Activated B cell treated with CpG ODN at 0.5 μM for 24 hours (primary cell): ENCODE measurements at regions not wholly inside any gene's neighbourhood (a gene's known extent, or its start where the extent isn't known, plus 50 kb on each side); places are given as distances from the start of the nearest gene placed in this dataset.

ENCODE experiments used
- ATAC-seq: fragments of 200-7000 bp; cut with Tn5 transposase; one replicate; pipeline ENCODE4 v1.10.0; 2021; ENCODE audit warnings: low read depth, mild to moderate bottlenecking, moderate library complexity
- CTCF ChIA-PET: fragments of 350-600 bp; sonication (Branson Sonifier 250); formaldehyde crosslinking; loops from one replicate; lab custom pipeline; 2021; ENCODE audit warnings: antibody characterized with exemption; lab: Charles Lee
- POLR2A ChIA-PET: fragments of 350-600 bp; sonication (Branson Sonifier 250); formaldehyde crosslinking; loops from one replicate; lab custom pipeline; 2021; ENCODE audit warnings: antibody characterized with exemption; lab: Charles Lee
- DNase-seq: peaks from one replicate; pipeline ENCODE4 v3.0.0; 2022
- H3K27ac Mint-ChIP-seq: one replicate; pipeline ENCODE4 v1.8.0; 2020; ENCODE audit warnings: mixed read lengths
- H3K27me3 Mint-ChIP-seq: one replicate; pipeline ENCODE4 v1.8.0; 2021; ENCODE audit warnings: mixed read lengths
- H3K36me3 Mint-ChIP-seq: one replicate; pipeline ENCODE4 v1.8.0; 2021; ENCODE audit warnings: low read depth, mixed read lengths
- H3K4me1 Mint-ChIP-seq: one replicate; pipeline ENCODE4 v1.8.0; 2021; ENCODE audit warnings: mixed read lengths
- H3K4me3 Mint-ChIP-seq: one replicate; pipeline ENCODE4 v1.8.0; 2020; ENCODE audit warnings: mild to moderate bottlenecking, mixed read lengths
- H3K9me3 Mint-ChIP-seq: one replicate; pipeline ENCODE4 v1.8.0; 2020; ENCODE audit warnings: mixed read lengths
- CTCF ChIP-seq: fragments of 200-600 bp; IDR thresholded peaks from one replicate; pipeline ENCODE4 v1.8.0; 2022; ENCODE audit warnings: antibody characterized with exemption, mild to moderate bottlenecking
- intact Hi-C: fragments of 100-400 bp; cut with micrococcal nuclease; formaldehyde crosslinking; loops from one replicate; pipeline ENCODE4 v1.15.1; 2024

DNA sequence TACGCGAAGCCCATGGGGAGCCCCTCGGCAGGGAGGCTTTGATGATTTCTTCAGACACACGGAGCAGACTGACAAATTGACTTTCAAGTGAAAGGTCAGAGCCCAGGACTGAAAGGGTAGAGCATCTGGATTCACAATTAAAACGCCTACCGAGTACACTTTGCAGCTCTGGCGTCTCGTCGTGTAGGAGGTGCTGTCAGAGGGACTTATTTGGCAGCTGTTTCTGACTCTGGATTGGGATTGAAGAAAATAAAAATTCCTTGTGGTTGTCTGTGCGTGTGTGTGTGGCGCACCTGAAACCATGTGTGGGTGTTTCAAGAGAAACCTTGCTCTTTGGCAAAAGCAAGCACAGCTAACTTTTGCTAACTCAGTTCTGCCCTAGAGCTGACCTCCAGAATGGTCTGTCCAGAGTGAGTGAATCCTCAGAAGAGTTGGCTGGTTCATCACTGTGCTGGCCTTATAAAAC is 348.7 kb downstream of the HLX start:
- ChIA-PET POLR2A (no interaction called here), CTCF (no interaction called here)
- ATAC-seq (no peak), DNase-seq (no peak)
- no peak overlapping the region for H3K27ac Mint-ChIP-seq
- no peaks in the 10 kb centered on the region for H3K4me1 Mint-ChIP-seq
- no peak overlapping the region for H3K4me3 Mint-ChIP-seq
- no peak for TF ChIP-seq CTCF
- no peaks in the 10 kb centered on the region for H3K36me3 Mint-ChIP-seq
- H3K9me3 Mint-ChIP-seq = peaks cover 14% of the 10 kb centered on the region
- intact Hi-C loops = no loop called here
- H3K27me3 Mint-ChIP-seq = peaks cover 18% of the 10 kb centered on the region

DNA sequence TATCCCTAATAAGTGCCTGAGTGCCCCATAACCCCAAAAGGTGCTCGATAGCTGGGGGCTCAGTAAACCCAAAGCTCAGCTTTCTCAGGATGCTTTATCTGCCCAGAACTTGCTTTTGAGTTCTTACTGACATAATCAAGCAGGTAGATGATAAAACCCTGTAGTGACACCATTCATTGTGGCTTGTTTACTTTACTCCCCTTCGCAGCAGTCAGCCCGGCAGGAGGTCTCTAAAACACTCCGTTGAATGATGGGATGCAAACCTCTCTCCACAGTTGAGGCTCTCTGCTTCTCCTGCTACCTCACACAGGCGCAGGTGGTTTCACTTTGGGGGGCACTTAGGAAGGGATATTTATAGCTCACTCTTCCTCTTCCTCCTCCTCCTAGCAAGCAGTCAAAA is 349.4 kb downstream of the HLX start:
- ATAC-seq (no peak), DNase-seq (no peak)
- no peak for TF ChIP-seq CTCF
- ChIA-PET CTCF (no interaction called here), POLR2A (no interaction called here)
- Mint-ChIP-seq H3K27ac (no peak overlapping the region), H3K36me3 (no peaks in the 10 kb centered on the region), H3K4me3 (no peak overlapping the region), H3K27me3 (peaks cover 18% of the 10 kb centered on the region), H3K4me1 (no peaks in the 10 kb centered on the region), H3K9me3 (peaks cover 8% of the 10 kb centered on the region)
- intact Hi-C loops = no loop called here

DNA sequence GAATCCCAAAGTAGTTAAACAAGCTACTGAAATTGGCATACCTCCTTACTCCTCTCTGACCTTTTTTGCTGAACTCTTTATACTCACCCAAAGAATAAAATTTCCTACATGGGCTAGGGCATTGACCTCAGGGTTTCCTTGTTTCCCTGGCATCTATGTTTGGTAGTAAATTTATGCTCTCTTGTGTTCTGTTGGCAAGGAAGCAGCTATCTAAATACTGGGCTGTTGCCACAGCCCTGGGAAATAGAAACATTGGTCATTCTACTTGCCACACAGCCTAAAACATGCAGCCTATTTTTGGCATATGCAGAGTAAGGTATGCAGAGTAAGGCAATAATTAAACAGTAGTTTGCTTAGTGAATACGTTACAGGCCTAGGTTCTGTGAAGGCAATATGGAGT is 351.4 kb downstream of the HLX start:
- no peak for TF ChIP-seq CTCF
- ChIA-PET CTCF (no interaction called here), POLR2A (interaction anchor here (0.5 kb wide), 1 partner anchor 363 kb away, joined by 5 read pairs; no protein-coding TSS in a partner anchor)
- Mint-ChIP-seq H3K4me1 (no peaks in the 10 kb centered on the region), H3K36me3 (no peaks in the 10 kb centered on the region), H3K27ac (no peak overlapping the region), H3K27me3 (peaks cover 16% of the 10 kb centered on the region), H3K4me3 (no peak overlapping the region), H3K9me3 (no peaks in the 10 kb centered on the region)
- ATAC-seq (no peak), DNase-seq (no peak)
- intact Hi-C loops = no loop called here

DNA sequence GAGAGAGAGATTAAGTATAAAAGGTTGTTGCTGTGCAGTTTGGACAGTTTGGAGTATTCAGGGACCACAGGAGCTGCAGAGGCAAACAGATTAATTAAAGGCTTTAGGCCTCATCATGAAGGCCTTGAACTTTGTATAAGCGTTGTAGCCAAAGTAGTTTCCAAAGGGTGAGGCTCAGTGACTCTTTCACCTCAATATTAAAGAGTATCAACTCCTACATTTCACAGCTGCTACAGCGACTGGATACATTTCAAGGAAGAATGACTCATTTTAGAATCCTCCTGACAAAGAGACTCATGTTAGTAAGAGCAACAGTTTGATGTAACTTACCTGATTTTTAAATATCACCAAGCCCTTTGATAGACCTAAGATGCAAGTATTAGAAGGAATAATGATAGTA is 355.5 kb downstream of the HLX start:
- POLR2A ChIA-PET = no interaction called here
- Mint-ChIP-seq H3K9me3 (no peaks in the 10 kb centered on the region), H3K27me3 (no peaks in the 10 kb centered on the region), H3K36me3 (no peaks in the 10 kb centered on the region), H3K4me1 (no peaks in the 10 kb centered on the region), H3K27ac (no peak overlapping the region), H3K4me3 (no peak overlapping the region)
- no peak for TF ChIP-seq CTCF
- DNase-seq (no peak), ATAC-seq (no peak)
- CTCF ChIA-PET = no interaction called here
- intact Hi-C loops = no loop called here

- Mint-ChIP-seq H3K4me3 (no peak overlapping the region), H3K27ac (no peak overlapping the region), H3K9me3 (no peaks in the 10 kb centered on the region), H3K27me3 (no peaks in the 10 kb centered on the region), H3K4me1 (no peaks in the 10 kb centered on the region), H3K36me3 (no peaks in the 10 kb centered on the region)
- POLR2A ChIA-PET = no interaction called here
- TF ChIP-seq CTCF = no peak
- intact Hi-C loops = no loop called here
- no peak for ATAC-seq
- CTCF ChIA-PET = no interaction called here
- DNase-seq = no peak
These were observed 358.3 kb downstream of the HLX start for GRCh38 chr1:221237587-221237986.
